NCI-H526 (cell line): ENCODE measurements at regions not wholly inside any gene's neighbourhood (a gene's known extent, or its start where the extent isn't known, plus 50 kb on each side); places are given as distances from the start of the nearest gene placed in this dataset.
"Not testable (repeated sequence)": the region's sequence is repeated elsewhere in the genome, so short reads cannot be mapped to it uniquely, and the experiment has no call there.

Source experiments
- DNase-seq, 2 experiments: peaks; one replicate each; lab custom pipeline; 2025; lab: John Stamatoyannopoulos, UW

DNA sequence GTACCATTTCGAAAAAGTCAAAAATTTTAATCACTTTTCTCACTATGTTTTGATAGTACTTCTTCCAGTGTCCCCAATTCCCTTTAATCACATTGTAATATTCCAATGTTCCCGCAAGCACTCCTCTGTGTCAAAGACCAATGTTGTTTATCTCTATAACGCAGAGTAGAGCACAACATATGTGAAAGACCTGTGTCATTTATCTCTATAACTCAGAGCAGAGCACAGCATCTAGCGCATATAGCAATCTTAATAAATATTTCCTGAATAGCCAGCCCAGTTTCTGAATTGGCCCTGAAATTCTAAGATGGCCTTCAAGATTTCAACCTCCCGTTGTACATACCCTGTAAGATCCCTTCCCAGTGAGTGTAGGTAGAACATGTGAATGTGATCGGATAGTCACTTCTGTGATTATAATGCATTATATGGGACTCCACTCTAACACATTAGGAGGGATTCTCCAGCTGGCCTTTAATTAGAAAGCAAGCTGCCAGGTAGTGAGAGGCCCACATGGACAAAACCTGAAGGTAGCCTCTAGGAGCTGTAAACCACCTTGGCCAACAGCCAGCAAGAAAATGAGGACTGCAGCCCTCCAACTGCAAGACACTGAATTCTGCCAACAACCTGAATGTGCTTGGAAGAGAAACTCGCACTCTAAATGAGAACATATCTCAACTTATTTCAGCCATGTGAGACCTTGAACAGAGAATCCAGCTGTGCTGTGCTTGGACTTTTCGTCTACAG lies 238.8 kb upstream of the SYT10 start:
- no peak for DNase-seq

DNA sequence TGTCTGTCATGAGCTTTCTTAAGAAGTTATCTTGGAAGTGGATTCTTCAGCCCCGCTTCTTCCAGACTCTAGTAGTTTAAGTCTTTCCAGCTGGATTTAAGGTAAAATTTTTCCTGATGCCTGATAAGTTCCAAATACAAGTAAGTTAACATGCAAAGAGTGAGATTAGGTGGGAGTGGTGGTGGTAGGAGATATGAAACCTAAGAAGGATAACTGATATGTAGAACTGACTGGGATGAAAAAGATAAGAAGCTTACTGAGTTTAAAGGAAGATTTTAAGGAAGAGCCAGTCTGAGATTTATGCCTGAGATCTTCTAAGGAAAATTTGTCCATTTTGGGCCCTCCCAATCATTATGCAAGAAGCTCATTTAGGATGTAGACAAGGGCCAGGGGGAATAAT lies 250.9 kb upstream of the SYT10 start:
- DNase-seq = no peak

DNA sequence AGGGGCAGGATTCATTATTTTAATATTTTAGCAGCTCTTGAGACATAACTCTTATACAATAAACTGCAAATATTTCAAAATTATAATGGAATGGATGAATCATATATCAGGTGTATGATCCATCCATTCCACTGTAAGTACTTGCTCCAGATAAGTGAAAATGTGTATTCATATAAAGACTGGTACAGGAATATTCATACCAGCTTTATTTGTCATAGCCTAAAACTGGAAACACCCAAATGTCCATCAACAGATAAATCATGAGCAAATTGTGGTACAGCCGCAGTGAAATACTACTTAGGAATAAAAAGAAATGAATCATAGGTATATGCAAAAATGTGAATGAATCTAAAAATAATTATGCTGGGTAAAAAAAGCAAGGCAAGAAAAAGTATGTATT lies 263.6 kb upstream of the SYT10 start:
- DNase-seq = no peak

DNA sequence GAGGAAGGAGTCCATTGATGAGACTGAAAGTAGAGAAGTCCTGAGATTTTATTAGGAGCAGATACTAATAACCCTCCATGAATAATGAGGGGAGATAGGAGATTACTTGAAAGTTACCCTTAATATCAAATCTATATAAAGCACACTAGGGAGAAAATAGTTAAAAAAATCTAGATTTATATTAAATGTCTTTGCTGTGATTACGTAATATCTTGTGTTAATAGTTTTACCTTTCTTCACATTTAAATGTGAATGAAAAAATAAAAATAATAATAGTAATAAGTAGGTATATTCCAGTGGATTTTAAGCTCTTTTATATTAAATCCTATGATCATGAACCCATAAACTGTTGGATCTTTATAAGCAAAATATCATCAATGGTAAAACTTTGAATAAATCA lies 267.3 kb upstream of the SYT10 start:
- no peak for DNase-seq

DNA sequence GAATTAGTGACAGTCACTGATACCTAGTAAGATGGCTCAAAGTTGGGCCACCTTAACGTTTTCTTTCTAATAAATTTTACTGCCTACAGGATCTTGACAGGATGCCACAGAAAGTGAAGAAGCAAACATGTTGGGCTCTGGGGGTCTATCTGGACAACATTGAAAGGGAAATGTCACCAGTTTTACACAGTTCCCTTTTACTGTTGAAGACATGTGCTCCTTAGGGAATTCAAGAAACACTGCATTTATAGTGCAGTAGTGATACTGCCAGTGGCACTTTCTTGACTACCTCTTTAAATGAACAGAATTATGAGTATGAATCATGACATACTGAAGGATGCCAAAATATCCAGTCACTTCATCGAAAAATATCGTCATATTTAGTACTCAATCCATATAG lies 269.3 kb upstream of the SYT10 start:
- DNase-seq = no peak

DNA sequence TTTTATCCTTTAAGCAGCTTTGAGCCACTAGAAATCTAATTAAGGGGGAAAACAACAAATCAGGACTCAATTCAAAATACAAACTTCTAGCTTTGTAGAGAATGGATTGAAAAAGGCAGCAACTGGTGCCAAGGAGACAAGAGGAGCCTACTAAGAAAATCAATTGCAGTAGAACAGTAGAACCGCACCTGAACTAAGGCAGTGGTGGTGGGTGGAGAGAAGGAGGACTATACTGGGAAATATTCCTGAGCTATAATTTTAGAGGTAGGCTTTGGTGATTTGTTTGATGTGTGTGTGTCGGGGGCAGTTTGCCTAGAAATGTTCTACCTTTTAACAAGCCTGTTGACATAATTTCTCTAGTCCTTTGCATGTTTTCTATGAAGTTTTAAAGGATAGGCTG lies 270.9 kb upstream of the SYT10 start:
- DNase-seq = no peak

DNA sequence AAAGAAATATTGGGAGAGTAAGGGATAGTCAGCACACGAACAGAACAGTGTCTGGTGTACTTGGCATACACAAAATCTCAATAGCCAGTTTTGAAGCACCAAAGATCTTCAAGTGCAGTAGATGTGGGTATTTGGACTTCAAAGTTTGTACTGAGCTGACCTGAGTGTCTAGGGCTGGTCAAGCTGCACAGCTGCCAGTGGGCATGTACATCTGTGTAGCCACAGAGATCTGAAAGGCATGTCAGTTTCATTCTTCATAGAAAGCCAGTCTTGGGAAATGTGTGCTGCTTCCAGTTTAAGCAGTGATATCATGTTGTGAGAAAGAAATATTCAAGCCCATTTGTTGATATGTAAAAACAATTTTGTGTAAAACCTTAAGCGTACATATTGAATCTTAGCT lies 279.0 kb upstream of the SYT10 start:
- no peak for DNase-seq

DNA sequence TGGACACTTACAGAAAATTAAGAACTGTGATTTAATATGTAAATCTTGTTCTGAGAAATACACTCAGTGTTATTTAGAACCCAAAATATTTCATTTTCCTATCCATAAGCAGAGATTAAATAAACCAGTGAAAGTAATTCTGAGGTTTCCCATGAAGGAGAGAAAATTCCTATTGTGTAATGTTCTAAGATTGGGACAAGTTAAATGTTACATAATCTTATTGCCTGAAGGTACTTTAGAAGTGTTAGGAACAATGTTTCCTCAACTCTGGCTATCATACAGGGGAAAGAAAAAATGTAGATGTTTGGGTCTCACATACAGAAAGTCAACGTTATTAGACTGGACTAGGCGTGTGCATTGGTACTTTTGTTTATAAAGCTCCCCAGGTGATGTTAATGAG lies 281.9 kb upstream of the SYT10 start:
- no peak for DNase-seq

DNA sequence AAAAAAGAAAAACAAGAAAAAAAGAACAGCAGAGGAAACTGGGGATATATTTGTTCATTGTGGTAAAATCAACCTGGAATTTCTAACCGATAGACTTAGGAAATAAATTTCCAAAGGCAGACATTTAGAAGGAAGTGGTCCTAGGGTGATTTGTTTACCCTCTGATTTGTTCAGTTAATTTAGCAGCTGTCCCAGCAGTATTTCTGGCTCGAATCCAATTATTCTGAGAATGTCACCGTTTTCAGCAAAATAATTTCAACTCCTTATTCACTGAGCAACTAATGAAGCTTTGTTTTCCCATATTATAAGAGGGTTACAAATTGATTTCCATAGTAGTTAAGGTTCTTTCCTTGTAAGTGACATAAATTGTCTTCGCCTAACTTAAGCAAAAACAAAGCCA lies 285.2 kb upstream of the SYT10 start:
- no peak for DNase-seq

DNA sequence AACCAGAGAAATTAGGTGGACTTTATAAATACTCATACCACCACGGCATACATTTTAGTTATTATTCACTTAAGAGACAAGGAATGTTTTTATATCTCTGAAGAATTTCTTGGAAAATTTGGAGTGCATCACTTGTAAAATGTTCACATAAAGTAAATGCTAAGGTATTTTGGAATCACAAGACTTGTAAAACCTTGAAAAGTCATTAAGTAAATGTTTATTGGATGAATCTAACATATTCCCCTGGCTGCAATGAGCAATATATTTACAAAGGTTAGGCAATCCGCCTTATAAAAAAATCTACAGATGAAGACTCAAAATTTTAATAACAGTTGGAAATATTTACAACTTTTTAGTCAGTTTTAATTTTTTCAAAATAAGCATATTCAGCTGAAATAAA lies 287.4 kb upstream of the ALG10 start:
- no peak for DNase-seq

DNA sequence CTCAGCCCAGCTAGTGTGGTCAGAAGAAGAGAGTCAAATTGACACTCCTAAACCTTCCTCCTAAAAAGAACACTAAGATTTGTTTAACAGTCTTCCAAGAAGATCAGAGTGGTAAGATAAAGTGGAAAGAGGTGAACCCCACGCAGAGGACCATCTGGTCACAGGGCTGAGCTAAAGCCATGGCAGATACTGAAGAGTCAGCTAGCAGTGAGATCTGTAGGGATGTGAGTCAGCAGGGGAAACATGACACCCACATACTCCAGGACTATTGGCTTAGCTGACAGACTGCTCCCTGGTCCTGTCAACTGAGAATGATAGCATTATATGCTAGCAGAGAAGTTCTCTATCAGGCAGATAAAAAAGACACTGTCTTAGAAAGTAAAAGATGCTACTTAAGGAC lies 269.4 kb upstream of the ALG10 start:
- DNase-seq = no peak

DNA sequence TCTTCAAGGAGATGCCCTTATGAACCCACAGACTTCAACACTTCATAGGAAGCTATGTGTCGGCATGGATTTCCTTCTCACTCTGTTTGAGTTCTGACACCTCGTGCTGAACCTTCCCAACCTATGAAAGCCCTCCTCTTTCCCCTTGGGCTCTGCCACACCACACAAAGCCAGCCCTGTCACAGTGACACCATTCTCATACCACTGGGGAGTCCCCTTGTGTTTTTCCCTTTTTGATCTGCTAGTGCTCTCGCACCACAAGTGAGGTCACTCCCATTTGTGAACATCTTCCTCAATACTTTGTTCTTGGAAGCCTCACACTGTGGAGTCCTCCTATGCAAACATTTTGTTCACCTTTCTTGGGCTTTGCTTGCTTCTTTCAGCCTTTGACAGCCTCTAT lies 264.6 kb upstream of the ALG10 start:
- DNase-seq = no peak

DNA sequence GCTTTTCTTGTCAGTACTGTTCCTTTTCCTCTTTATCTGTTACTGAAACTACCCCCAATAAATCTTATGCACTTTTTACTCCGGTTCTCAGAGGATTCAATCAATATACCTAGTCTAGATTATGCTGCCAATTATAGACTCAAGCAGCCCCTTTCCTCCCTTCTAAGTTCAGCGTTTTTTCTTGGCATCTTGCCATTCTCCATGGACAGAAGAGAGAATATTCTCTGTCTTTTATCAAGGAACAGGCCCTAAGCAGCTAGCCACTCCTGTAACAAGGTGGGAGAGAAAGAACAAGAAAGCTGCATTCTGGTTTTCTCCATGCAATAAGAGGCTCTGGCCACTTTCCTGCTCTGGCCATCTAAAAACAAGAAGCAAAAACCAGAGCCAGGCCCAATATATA lies 263.0 kb upstream of the ALG10 start:
- DNase-seq = no peak

DNA sequence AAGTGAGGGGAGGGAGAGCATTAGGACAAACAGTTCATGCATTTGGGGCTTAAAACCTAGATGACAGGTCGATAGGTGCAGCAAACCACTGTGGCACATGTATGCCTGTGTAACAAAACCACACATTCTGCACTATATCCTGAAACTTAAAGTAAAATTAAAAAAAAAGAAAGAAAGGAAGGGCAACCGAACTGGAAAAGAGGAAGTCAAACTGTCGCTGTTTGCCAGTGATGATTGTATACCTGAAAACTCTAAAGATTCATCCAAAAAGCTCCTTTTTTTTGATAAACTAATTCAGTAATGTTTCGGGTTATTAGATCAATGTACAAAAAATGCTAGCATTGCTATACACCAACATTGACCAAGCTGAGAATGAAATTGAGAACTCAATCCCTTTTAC lies 259.0 kb upstream of the ALG10 start:
- DNase-seq = no peak

DNA sequence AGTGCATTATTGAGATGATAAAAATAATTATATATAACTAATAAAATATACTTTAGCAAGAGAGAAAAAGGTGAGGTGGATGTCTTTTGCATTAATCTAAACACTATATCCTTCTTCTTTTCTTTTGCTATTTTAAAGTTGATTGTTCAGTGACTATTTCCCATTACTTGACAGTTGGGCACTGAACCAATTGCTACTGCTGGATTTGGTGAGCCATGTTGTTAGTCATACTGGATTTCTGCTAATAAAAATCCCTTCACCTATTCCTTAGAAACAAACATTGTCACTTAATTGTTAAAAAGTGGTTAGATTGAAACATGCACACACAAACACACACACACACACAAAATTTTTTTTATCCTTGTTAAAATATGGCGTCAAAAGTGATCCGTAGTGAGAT lies 251.6 kb upstream of the ALG10 start:
- no peak for DNase-seq

DNA sequence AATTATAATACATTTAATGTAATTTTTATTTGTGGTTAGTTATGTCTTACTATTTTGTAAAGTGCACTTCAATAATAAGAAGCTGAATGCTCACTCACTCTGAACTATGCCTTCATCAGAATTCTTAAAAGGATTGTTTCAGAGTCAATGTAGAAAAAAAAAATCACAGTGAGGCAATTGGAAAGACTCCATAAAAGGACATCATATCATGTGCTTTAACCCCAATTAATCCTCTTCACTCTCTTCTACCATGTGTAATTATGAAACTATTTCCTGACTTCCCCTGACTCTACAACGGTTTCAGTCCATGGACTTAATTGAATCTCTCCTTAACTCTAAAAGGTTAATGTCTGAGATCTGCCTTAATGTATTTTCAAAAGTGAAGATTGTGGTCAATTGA lies 250.4 kb upstream of the ALG10 start:
- no peak for DNase-seq

DNA sequence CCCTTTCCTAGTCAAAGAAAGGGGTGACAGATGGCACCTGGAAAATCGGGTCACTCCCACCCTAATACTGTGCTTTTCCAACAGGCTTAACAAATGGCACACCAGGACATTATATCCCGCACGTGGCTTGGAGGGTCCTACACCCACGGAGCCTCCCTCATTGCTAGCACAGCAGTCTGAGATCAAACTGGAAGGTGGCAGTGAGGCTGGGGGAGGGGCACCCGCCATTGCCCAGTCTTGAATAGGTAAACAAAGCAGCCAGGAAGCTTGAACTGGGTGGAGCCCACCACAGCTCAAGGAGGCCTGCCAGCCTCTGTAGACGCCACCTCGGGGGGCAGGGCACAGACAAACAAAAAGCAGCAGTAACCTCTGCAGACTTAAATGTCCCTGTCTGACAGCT lies 249.2 kb upstream of the ALG10 start:
- DNase-seq = not testable (repeated sequence)

DNA sequence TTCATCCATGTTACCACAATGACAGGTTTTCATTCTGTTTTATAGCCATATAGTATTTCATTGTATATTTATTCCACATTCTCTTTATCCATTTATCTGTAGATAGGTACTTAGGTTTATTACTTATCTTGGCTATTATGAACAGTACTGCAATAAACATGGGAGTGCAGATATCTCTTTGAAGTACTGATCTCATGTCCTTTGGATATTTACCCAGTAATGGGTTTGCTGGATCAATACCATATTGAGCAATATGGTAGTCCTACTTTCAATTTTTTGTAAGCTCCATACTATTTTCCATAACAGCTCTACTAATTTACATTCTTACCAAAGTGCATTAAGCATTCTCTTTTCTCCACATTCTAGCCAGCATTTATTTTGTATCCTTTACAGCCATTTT lies 235.8 kb upstream of the ALG10 start:
- DNase-seq = no peak

DNA sequence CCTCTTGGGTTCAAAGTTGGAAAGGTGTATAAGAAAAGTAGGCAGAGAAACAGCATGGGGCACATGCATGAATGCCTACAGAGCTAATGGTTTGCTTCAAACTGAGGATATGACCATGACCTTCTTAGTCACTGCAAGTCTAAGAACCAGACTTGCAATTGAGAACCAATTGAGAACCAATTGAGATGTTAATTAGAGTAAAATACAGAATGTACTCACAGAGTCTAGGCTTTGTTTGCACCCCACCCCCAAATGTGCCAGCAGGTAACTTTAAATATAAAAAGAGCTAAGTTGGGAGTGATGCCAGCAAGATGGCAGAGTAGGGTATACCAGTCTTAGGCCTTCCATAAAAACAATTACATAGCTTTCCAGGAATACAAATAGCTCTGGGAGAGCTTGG lies 227.3 kb upstream of the ALG10 start:
- no peak for DNase-seq

DNA sequence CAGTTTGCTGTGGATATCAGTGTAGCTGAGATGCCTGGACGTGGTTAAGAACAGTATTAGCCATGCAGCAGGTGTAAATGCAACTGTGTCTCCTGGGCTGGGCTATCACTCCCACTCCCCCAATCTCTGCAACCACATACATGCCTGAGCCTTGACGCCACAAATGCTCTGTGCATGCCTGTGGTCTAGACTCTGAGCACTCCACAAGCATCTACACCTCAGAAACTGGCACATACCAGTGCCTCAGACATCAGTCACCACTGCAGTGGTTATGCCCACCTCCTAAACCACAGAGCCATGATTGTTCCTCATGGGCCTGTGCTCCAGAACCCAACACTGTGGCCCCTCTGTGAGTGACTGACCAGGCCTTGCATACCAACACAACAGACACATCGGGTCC lies 226.8 kb upstream of the ALG10 start:
- DNase-seq = no peak

DNA sequence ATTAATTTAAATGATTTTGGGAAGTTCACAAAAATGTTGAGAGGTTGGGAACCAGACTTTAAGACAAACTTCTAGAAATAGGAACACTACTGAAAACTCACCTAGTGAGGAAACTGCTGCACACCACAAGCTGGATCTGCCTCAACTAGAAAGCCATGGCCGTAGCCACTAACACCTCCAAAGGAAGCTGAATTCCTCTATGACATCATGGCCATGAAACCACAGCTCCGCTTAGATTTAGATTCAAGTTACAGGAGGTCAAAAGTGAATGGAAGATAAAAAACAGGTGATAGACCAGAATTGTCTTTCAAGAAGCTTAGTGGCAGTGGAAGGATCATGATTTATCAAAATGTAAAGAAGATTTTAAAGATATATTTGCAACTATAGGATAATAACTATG lies 208.8 kb upstream of the ALG10 start:
- DNase-seq = no peak

DNA sequence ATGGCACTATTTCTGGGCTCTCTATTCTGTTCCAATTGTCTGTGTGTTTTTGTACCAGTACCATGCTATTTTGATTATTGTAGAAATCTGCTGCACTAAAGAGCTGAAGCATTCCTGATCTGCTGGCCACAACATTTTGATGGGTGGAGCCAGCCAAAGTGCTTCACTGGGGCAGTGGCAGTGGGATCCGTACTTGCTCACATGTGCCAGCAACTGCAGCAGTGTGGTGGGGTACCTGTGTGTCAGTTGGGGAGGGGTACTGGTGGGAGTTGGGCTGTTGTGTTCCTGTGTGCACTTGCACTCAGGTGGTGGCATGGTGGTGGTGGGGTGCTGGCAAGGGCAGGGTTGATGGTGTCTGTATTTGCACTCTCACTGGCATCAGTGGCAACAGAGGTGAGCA lies 204.6 kb upstream of the ALG10 start:
- DNase-seq = no peak

DNA sequence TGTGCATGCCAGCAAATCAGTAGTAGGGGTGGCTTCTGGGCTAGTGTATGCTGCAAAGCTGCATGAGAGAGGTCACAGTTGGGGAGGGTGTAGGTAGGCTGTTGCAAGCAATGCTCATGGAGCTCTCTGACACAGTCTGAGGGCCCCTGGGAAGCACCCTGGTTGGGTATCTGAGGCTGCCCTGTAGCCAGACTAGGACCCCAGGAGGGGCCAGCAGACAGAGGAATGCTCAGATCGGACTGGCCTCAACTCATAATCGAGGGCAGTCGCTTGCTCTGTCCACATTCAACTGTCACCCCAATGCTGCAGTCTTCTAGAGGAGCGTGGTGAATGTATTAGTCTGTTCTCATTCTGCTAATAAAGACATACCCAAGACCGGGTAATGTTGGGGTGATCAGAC lies 204.0 kb upstream of the ALG10 start:
- no peak for DNase-seq

DNA sequence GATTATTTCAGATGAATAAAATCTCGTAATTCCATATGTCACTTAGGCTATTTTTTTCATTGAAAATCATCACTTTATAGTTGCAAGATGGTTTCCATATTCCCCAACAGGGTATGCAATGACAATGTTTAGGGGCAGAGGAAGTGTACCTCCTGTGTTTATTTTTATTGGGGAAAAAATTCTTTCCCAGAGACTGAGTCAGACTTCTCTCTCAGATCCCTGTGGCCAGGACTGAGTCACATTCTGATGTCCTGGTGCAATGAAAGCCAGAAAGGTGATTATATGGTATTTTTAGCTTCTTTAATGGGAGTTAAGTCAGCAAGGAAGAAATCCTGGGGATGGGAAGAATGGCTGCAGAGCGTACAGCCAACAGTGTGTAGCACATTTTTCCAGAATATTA lies 196.9 kb upstream of the ALG10 start:
- no peak for DNase-seq
